ENCODE measurements at regions not wholly inside any gene's neighbourhood (a gene's known extent, or its start where the extent isn't known, plus 50 kb on each side); places are given as distances from the start of the nearest gene placed in this dataset.

DNA sequence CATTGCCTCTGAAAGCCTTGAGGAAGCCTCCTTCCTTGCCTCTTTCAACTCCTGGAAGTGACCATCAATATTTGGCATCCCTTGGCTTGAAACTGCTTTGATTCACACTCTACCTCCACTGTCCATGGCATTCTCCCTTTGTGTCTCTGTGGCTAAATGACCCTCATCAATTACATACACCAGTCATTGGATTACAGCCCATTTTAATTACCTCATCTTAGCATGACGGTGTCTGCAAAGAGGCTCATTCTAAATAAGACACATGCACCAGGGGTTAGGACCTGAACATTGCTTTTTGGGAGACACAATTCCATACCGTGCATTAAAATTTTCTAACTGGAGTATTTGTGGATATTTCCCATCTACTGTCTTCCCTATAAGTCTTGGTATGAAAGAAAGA lies 60.7 kb upstream of the FAM9A start:
- Mint-ChIP-seq H3K9me3 (no peaks in the 10 kb centered on the region), H3K27me3 (no peaks in the 10 kb centered on the region), H3K36me3 (no peaks in the 10 kb centered on the region), H3K4me1 (no peaks in the 10 kb centered on the region), H3K27ac (no peak overlapping the region), H3K4me3 (no peak overlapping the region)
- ATAC-seq (ENCODE audit: low read depth) (no peak), DNase-seq (no peak)
- POLR2A ChIA-PET, result no interaction called here

DNA sequence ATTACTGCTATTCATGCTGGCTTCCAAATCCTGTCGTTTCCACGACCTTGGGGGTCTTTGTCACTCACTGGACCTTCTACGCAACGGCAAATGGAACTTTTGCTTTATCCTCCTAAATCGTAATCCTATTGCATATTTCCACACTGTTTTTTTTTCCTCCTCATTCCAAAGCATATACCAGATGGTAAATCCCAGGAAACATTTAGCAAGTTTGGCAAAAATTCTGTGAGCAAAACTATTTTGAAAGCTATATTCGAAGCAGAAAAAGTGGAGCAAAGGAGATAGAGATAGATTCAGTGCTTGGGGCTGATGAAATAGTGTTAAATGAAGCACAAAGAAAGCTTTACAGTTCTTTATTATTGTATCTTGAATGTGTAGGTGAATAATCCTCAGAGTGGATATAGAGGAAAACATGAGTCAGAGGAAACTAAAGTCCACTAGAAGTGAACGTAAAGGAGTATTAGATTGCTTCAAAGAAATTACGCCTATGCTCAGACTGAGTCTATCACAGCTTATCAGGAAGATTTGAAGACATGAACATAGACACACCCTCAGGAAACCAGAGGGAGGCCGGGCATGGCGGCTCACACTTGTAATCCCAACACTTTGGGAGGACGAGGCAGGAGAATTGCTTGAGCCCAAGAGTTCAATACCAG lies 50.2 kb upstream of the FAM9A start:
- H3K36me3 Mint-ChIP-seq, result no peaks in the 10 kb centered on the region
- POLR2A ChIA-PET, result no interaction called here
- no peaks in the 10 kb centered on the region for H3K9me3 Mint-ChIP-seq
- H3K4me1 Mint-ChIP-seq, result no peaks in the 10 kb centered on the region
- no peak for ATAC-seq (ENCODE audit: low read depth)
- H3K4me3 Mint-ChIP-seq, result no peak overlapping the region
- peaks cover 4% of the 10 kb centered on the region for H3K27me3 Mint-ChIP-seq
- no peak overlapping the region for H3K27ac Mint-ChIP-seq
- no peak for DNase-seq

All from activated naive CD8-positive, alpha-beta T cell treated with anti-CD3 and anti-CD28 coated beads, Interleukin-2, amount 10 ng/mL, durations not matched to agents 7 days and 5 days (primary cell).